IMR-90 (cell line): ENCODE measurements at regions not wholly inside any gene's neighbourhood (a gene's known extent, or its start where the extent isn't known, plus 50 kb on each side); places are given as distances from the start of the nearest gene placed in this dataset.

ENCODE experiments used
- ATAC-seq: fragments of 200-7000 bp; cut with Tn5 transposase; 2 replicates; pipeline ENCODE4 v1.9.1; 2020; ENCODE audit warnings: low read depth, mild to moderate bottlenecking, moderate library complexity
- BruUV-seq: library from RNA; stranded (reverse); fragments of 400-500 nt; replicated peaks from 2 replicates; lab custom pipeline; 2021; lab: Mats Ljungman, UMichigan
- CTCF ChIA-PET: fragments of 300-600 bp; formaldehyde crosslinking; extraction: SDS; loops from one replicate; lab custom pipeline; 2021; ENCODE audit warnings: antibody characterized with exemption; lab: Yijun Ruan, JAX
- POLR2A ChIA-PET: fragments of 300-600 bp; sonication (Branson Sonifier 250); formaldehyde crosslinking; loops from one replicate; lab custom pipeline; 2022; ENCODE audit warnings: antibody characterized with exemption; ENCODE audit not compliant: unreplicated experiment; lab: Charles Lee
- DNase-seq: peaks from one replicate; pipeline ENCODE4 v3.0.0; 2013
- H2AFZ ChIP-seq: replicated peaks from 2 replicates; pipeline ENCODE3; 2013; ENCODE audit warnings: low read length, mild to moderate bottlenecking; ENCODE audit not compliant: poor library complexity
- H2AK5ac ChIP-seq: 2 replicates; pipeline ENCODE4 v1.6.1; 2013; ENCODE audit warnings: low read depth, low read length, inconsistent platforms
- H2AK9ac ChIP-seq: replicated peaks from 2 replicates; pipeline ENCODE3; 2013; ENCODE audit warnings: mild to moderate bottlenecking, low read depth, low read length, moderate library complexity; ENCODE audit not compliant: poor library complexity
- H2BK120ac ChIP-seq: 2 replicates; pipeline ENCODE4 v1.6.1; 2013; ENCODE audit warnings: low read depth, low read length, inconsistent platforms
- H2BK15ac ChIP-seq: 3 replicates; pipeline ENCODE4 v1.6.1; 2013; ENCODE audit warnings: low read depth, low read length, inconsistent platforms
- H2BK20ac ChIP-seq: 2 replicates; pipeline ENCODE4 v1.6.1; 2013; ENCODE audit warnings: low read depth, mild to moderate bottlenecking, inconsistent platforms, low read length, moderate library complexity
- H2BK5ac ChIP-seq: 2 replicates; pipeline ENCODE4 v1.6.1; 2013; ENCODE audit warnings: mild to moderate bottlenecking, low read depth, low read length, inconsistent platforms; ENCODE audit not compliant: poor library complexity, severe bottlenecking
- H3K14ac ChIP-seq: replicated peaks from 2 replicates; pipeline ENCODE4 v1.6.1; 2013; ENCODE audit warnings: low read depth, low read length, inconsistent platforms
- H3K18ac ChIP-seq: 2 replicates; pipeline ENCODE4 v1.6.1; 2013; ENCODE audit warnings: low read depth, low read length, control low read depth
- H3K23ac ChIP-seq: 2 replicates; pipeline ENCODE4 v1.6.1; 2013; ENCODE audit warnings: low read depth, low read length, inconsistent platforms
- H3K27ac ChIP-seq: 2 replicates; pipeline ENCODE4 v1.5.1; 2013; ENCODE audit warnings: mild to moderate bottlenecking, control low read depth, low read length; ENCODE audit not compliant: insufficient read depth
- H3K27me3 ChIP-seq: 2 replicates; pipeline ENCODE4 v1.6.1; 2013; ENCODE audit warnings: low read length; ENCODE audit not compliant: control insufficient read depth, insufficient read depth
- H3K36me3 ChIP-seq: 2 replicates; pipeline ENCODE4 v1.6.1; 2013; ENCODE audit warnings: low read length, mixed read lengths; ENCODE audit not compliant: control insufficient read depth, insufficient read depth
- H3K4ac ChIP-seq: 2 replicates; pipeline ENCODE4 v1.6.1; 2013; ENCODE audit warnings: low read depth, low read length, inconsistent platforms
- H3K4me1 ChIP-seq: 2 replicates; pipeline ENCODE4 v1.6.1; 2013; ENCODE audit warnings: low read length, mixed read lengths; ENCODE audit not compliant: control insufficient read depth, insufficient read depth
- H3K4me2 ChIP-seq: 2 replicates; pipeline ENCODE4 v1.6.1; 2013; ENCODE audit warnings: low read depth, mild to moderate bottlenecking, control low read depth, low read length, moderate library complexity
- H3K4me3 ChIP-seq: 2 replicates; pipeline ENCODE4 v1.5.1; 2013; ENCODE audit warnings: low read depth, mild to moderate bottlenecking, control low read depth, low read length, moderate library complexity; ENCODE audit not compliant: insufficient read depth
- H3K56ac ChIP-seq: 2 replicates; pipeline ENCODE4 v1.6.1; 2013; ENCODE audit warnings: low read length, inconsistent platforms; ENCODE audit not compliant: insufficient read depth; ENCODE audit errors: extremely low read depth
- H3K79me1 ChIP-seq, 2 experiments: 2 replicates each; pipeline ENCODE4 v1.6.1; 2013; ENCODE audit warnings: low read length in 2 of 2, inconsistent platforms in 1 of 2, low read depth in 1 of 2
- H3K9ac ChIP-seq: 2 replicates; pipeline ENCODE4 v1.6.1; 2013; ENCODE audit warnings: low read depth, low read length, control low read depth
- H3K9me1 ChIP-seq: 2 replicates; pipeline ENCODE4 v1.6.1; 2013; ENCODE audit warnings: low read length, inconsistent platforms; ENCODE audit not compliant: insufficient read depth
- H3K9me3 ChIP-seq: 2 replicates; pipeline ENCODE4 v1.6.1; 2013; ENCODE audit warnings: low read length; ENCODE audit not compliant: control insufficient read depth, insufficient read depth
- H4K20me1 ChIP-seq: 2 replicates; pipeline ENCODE4 v1.6.1; 2013; ENCODE audit warnings: low read length, inconsistent platforms; ENCODE audit not compliant: insufficient read depth
- H4K5ac ChIP-seq: 2 replicates; pipeline ENCODE4 v1.6.1; 2013; ENCODE audit warnings: mild to moderate bottlenecking, low read depth, low read length, control low read depth
- H4K8ac ChIP-seq, 2 experiments: 2 replicates each; pipeline ENCODE4 v1.6.1; 2013; ENCODE audit warnings: low read depth in 2 of 2, low read length in 2 of 2, control low read depth in 1 of 2, inconsistent platforms in 1 of 2
- H4K91ac ChIP-seq: 2 replicates; pipeline ENCODE4 v1.6.1; 2013; ENCODE audit warnings: low read depth, low read length, inconsistent platforms; ENCODE audit not compliant: insufficient read depth
- BHLHE40 ChIP-seq: fragments of 150-350 bp; IDR thresholded peaks from 2 replicates; pipeline ENCODE4 v1.6.1; 2016; ENCODE audit warnings: mild to moderate bottlenecking, low read depth, low read length
- CEBPB ChIP-seq: IDR thresholded peaks from 2 replicates; pipeline ENCODE4 v1.6.1; 2012; ENCODE audit warnings: low read depth, low read length, improper control_type of control experiment
- CHD1 ChIP-seq: IDR thresholded peaks from 2 replicates; pipeline ENCODE4 v1.6.1; 2012; ENCODE audit warnings: low read depth, low read length, improper control_type of control experiment
- FOS ChIP-seq: fragments of 150-350 bp; IDR thresholded peaks from 2 replicates; pipeline ENCODE4 v1.6.1; 2016; ENCODE audit warnings: low read depth, low read length
- MAFK ChIP-seq: IDR thresholded peaks from 2 replicates; pipeline ENCODE4 v1.6.1; 2012; ENCODE audit warnings: low read depth, low read length, improper control_type of control experiment
- MAZ ChIP-seq: IDR thresholded peaks from 2 replicates; pipeline ENCODE4 v1.6.1; 2012; ENCODE audit warnings: low read depth, mild to moderate bottlenecking, low read length, improper control_type of control experiment, moderate library complexity, borderline replicate concordance
- MXI1 ChIP-seq: IDR thresholded peaks from 2 replicates; pipeline ENCODE4 v1.6.1; 2012; ENCODE audit warnings: low read depth, mild to moderate bottlenecking, low read length, moderate library complexity, borderline replicate concordance
- NFE2L2 ChIP-seq: fragments of 150-350 bp; IDR thresholded peaks from 2 replicates; pipeline ENCODE4 v1.6.1; 2016; ENCODE audit warnings: low read depth, mild to moderate bottlenecking, low read length
- POLR2A ChIP-seq: IDR thresholded peaks from 2 replicates; pipeline ENCODE4 v1.6.1; 2012; ENCODE audit warnings: mild to moderate bottlenecking, low read depth, low read length
- RAD21 ChIP-seq: IDR thresholded peaks from 2 replicates; pipeline ENCODE4 v1.6.1; 2012; ENCODE audit warnings: low read length, improper control_type of control experiment
- RCOR1 ChIP-seq: IDR thresholded peaks from 2 replicates; pipeline ENCODE4 v1.6.1; 2012; ENCODE audit warnings: mild to moderate bottlenecking, low read length, improper control_type of control experiment; ENCODE audit not compliant: insufficient replicate concordance
- RFX5 ChIP-seq: IDR thresholded peaks from 2 replicates; pipeline ENCODE4 v1.8.0; 2012; ENCODE audit warnings: low read depth, mild to moderate bottlenecking, low read length, moderate library complexity
- SMC3 ChIP-seq: fragments of 150-350 bp; IDR thresholded peaks from 2 replicates; pipeline ENCODE4 v1.6.1; 2016; ENCODE audit warnings: low read depth, mild to moderate bottlenecking, antibody characterized with exemption, low read length, moderate library complexity
- WGBS, 2 experiments: methylation state at CpG; one replicate each; pipeline versions ENCODE4 v1.1.5 to v1.1.7; 2013; ENCODE audit warnings: missing lambda C conversion rate in 2 of 2; ENCODE audit not compliant: insufficient read length in 1 of 2; ENCODE audit errors: extremely low coverage in 2 of 2; 5-methylcytosine and 5-hydroxymethylcytosine counted together
- dilution Hi-C: fragments of 300-500 bp; cut with HindIII; formaldehyde crosslinking; loops from one replicate; pipeline ENCODE4 v1.14.3; 2018; ENCODE audit warnings: low sequenced_read_pairs; ENCODE audit not compliant: unreplicated experiment
- in situ Hi-C: fragments of 300-500 bp; cut with MboI; formaldehyde crosslinking; loops from 3 replicates; pipeline ENCODE4 v1.14.3; 2019; ENCODE audit warnings: low sequenced_read_pairs, inconsistent platforms, mixed read lengths
- intact Hi-C: fragments of 100-400 bp; cut with micrococcal nuclease; formaldehyde crosslinking; loops from 2 replicates; pipeline ENCODE4 v1.10.0; 2022
- TF ChIP-seq, protein P1 (sequence below): fragments of 150-350 bp; IDR thresholded peaks from 2 replicates; pipeline ENCODE4 v1.6.1; 2017; ENCODE audit warnings: mild to moderate bottlenecking, antibody characterized with exemption, low read length, low read depth
- TF ChIP-seq, protein P2 (sequence below): fragments of 150-350 bp; IDR thresholded peaks from 2 replicates; pipeline ENCODE4 v1.6.1; 2016; ENCODE audit warnings: low read depth, mild to moderate bottlenecking, low read length, moderate library complexity, borderline replicate concordance

DNA sequence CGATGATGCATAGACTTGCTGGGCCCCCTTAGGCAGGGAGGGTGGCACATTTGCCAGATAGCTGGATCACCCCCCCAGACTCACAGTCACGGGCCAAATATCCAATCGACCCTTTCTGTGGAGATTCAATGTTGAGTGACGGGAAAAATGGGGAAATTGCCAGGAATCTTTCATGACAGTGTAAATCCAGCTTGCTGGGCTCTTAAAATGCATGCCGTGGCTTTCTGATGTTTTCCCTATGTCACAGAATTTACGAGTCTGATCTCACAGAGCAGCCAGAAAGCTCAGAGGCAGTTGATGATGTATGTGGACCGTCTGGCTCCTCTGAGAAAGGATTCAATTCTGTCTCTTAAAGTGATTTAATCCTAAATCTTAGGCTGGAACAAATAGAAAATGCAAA is 150.1 kb upstream of the ZNF644 start:
- intact Hi-C loops: no loop called here
- H2AK5ac ChIP-seq: no peak overlapping the region
- no peak overlapping the region for H3K4me3 ChIP-seq
- ATAC-seq: no peak
- H3K79me1 ChIP-seq: no peaks in the 10 kb centered on the region
- H2BK20ac ChIP-seq: no peak overlapping the region
- no peaks in the 10 kb centered on the region for H3K4me1 ChIP-seq
- H3K9me3 ChIP-seq: no peaks in the 10 kb centered on the region
- H4K5ac ChIP-seq: no peak overlapping the region
- H2AFZ ChIP-seq: no peak overlapping the region
- H4K91ac ChIP-seq: no peak overlapping the region
- H3K4ac ChIP-seq: no peak overlapping the region
- H3K9me1 ChIP-seq: no peaks in the 10 kb centered on the region
- no peak overlapping the region for H3K18ac ChIP-seq
- H3K9ac ChIP-seq: no peak overlapping the region
- H2BK5ac ChIP-seq: no peak overlapping the region
- no peak overlapping the region for H3K4me2 ChIP-seq
- no TSS peak for BruUV-seq
- in situ Hi-C loops: no loop called here
- DNase-seq: no peak
- no peak overlapping the region for H2AK9ac ChIP-seq
- dilution Hi-C loops: no loop called here
- no peak overlapping the region for H3K27ac ChIP-seq
- H3K36me3 ChIP-seq: no peaks in the 10 kb centered on the region
- H2BK120ac ChIP-seq: no peak overlapping the region
- H2BK15ac ChIP-seq: no peak overlapping the region
- TF ChIP-seq CHD1 (no peak), SMC3 (no peak), RCOR1 (no peak), FOS (no peak), MAZ (no peak), POLR2A (no peak), NFE2L2 (no peak), RAD21 (no peak), MAFK (no peak), RFX5 (no peak), CEBPB (no peak), BHLHE40 (no peak), MXI1 (no peak)
- TF ChIP-seq, protein P1, sequence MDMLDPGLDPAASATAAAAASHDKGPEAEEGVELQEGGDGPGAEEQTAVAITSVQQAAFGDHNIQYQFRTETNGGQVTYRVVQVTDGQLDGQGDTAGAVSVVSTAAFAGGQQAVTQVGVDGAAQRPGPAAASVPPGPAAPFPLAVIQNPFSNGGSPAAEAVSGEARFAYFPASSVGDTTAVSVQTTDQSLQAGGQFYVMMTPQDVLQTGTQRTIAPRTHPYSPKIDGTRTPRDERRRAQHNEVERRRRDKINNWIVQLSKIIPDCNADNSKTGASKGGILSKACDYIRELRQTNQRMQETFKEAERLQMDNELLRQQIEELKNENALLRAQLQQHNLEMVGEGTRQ: no peak
- TF ChIP-seq, protein P2, sequence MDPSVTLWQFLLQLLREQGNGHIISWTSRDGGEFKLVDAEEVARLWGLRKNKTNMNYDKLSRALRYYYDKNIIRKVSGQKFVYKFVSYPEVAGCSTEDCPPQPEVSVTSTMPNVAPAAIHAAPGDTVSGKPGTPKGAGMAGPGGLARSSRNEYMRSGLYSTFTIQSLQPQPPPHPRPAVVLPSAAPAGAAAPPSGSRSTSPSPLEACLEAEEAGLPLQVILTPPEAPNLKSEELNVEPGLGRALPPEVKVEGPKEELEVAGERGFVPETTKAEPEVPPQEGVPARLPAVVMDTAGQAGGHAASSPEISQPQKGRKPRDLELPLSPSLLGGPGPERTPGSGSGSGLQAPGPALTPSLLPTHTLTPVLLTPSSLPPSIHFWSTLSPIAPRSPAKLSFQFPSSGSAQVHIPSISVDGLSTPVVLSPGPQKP: no peak
- H4K8ac ChIP-seq: no peak overlapping the region
- ChIA-PET POLR2A (no interaction called here), CTCF (no interaction called here)
- no peaks in the 10 kb centered on the region for H4K20me1 ChIP-seq
- H3K56ac ChIP-seq: no peak overlapping the region
- 0% methylated on average over 1 of the region's 7 CpGs; no CpG with 5 or more reads in 1 of the 2 experiments for WGBS, 2 experiments
- H3K27me3 ChIP-seq: no peaks in the 10 kb centered on the region; the same call in 1 of the 2 replicates
- no peak overlapping the region for H3K14ac ChIP-seq
- no peak overlapping the region for H3K23ac ChIP-seq
